Common myeloid progenitor, CD34-positive (primary cell): ENCODE measurements at regions not wholly inside any gene's neighbourhood (a gene's known extent, or its start where the extent isn't known, plus 50 kb on each side); places are given as distances from the start of the nearest gene placed in this dataset.
A peak's percentile ranks its signal among the peaks of the same experiment; 100 is the strongest.

Source experiments
- CTCF ChIA-PET: fragments of 350-600 bp; sonication (Branson Sonifier 250); formaldehyde crosslinking; loops from one replicate; lab custom pipeline; 2021; ENCODE audit warnings: antibody characterized with exemption; lab: Charles Lee
- POLR2A ChIA-PET: fragments of 350-600 bp; sonication (Branson Sonifier 250); formaldehyde crosslinking; loops from one replicate; lab custom pipeline; 2021; ENCODE audit warnings: antibody characterized with exemption; lab: Charles Lee
- DNase-seq, 3 donors: peaks; one replicate each; pipeline versions ENCODE4 v3.0.0 to v3.0.0-alpha.2; 2013
- H3K27ac ChIP-seq, 2 experiments: 1 replicate in 1 of 2; 2 replicates in 1 of 2; pipeline ENCODE4 v1.7.0; 2013; ENCODE audit warnings: inconsistent platforms in 2 of 2, low read length in 2 of 2, mild to moderate bottlenecking in 2 of 2, low read depth in 1 of 2, moderate library complexity in 1 of 2; ENCODE audit not compliant: severe bottlenecking in 2 of 2, insufficient read depth in 1 of 2, poor library complexity in 1 of 2
- H3K27me3 ChIP-seq, 5 experiments: replicated peaks in 2 of 5; 1 replicate in 3 of 5; 2 replicates in 2 of 5; pipeline versions ENCODE4 v1.6.1 to v1.7.0; 2013; ENCODE audit warnings: low read length in 4 of 5, mild to moderate bottlenecking in 2 of 5, moderate library complexity in 2 of 5, inconsistent platforms in 1 of 5; ENCODE audit not compliant: insufficient read depth in 5 of 5, control insufficient read depth in 4 of 5
- H3K36me3 ChIP-seq, 4 experiments: 1 replicate in 2 of 4; 2 replicates in 2 of 4; pipeline versions ENCODE4 v1.6.1 to v1.7.0; 2013; ENCODE audit warnings: low read length in 3 of 4, control low read depth in 1 of 4, mild to moderate bottlenecking in 1 of 4; ENCODE audit not compliant: control insufficient read depth in 4 of 4, insufficient read depth in 4 of 4
- H3K4me1 ChIP-seq, 4 experiments: 1 replicate in 3 of 4; 2 replicates in 1 of 4; pipeline versions ENCODE4 v1.6.1 to v1.7.1; 2013; ENCODE audit warnings: low read length in 3 of 4, mild to moderate bottlenecking in 3 of 4, control low read depth in 1 of 4, inconsistent platforms in 1 of 4, moderate library complexity in 1 of 4; ENCODE audit not compliant: control insufficient read depth in 4 of 4, insufficient read depth in 4 of 4; ENCODE audit errors: control extremely low read depth in 1 of 4
- H3K4me3 ChIP-seq, 7 experiments: 1 replicate in 4 of 7; 2 replicates in 3 of 7; pipeline versions ENCODE4 v1.5.1 to v1.7.0; 2013; ENCODE audit warnings: mild to moderate bottlenecking in 7 of 7, low read length in 6 of 7, moderate library complexity in 6 of 7, inconsistent platforms in 2 of 7, low read depth in 2 of 7, control low read depth in 1 of 7; ENCODE audit not compliant: insufficient read depth in 4 of 7, control insufficient read depth in 1 of 7; ENCODE audit errors: extremely low read depth in 1 of 7
- H3K9me3 ChIP-seq, 5 experiments: 1 replicate in 4 of 5; 2 replicates in 1 of 5; pipeline versions ENCODE4 v1.6.1 to v1.7.1; 2013; ENCODE audit warnings: low read length in 4 of 5, mild to moderate bottlenecking in 2 of 5, inconsistent platforms in 1 of 5, low read depth in 1 of 5, moderate library complexity in 1 of 5; ENCODE audit not compliant: control insufficient read depth in 4 of 5, insufficient read depth in 2 of 5; ENCODE audit errors: control extremely low read depth in 1 of 5
- WGBS: methylation state at CpG from one replicate; pipeline ENCODE4 v1.1.5; 2013; ENCODE audit not compliant: insufficient coverage; 5-methylcytosine and 5-hydroxymethylcytosine counted together

DNA sequence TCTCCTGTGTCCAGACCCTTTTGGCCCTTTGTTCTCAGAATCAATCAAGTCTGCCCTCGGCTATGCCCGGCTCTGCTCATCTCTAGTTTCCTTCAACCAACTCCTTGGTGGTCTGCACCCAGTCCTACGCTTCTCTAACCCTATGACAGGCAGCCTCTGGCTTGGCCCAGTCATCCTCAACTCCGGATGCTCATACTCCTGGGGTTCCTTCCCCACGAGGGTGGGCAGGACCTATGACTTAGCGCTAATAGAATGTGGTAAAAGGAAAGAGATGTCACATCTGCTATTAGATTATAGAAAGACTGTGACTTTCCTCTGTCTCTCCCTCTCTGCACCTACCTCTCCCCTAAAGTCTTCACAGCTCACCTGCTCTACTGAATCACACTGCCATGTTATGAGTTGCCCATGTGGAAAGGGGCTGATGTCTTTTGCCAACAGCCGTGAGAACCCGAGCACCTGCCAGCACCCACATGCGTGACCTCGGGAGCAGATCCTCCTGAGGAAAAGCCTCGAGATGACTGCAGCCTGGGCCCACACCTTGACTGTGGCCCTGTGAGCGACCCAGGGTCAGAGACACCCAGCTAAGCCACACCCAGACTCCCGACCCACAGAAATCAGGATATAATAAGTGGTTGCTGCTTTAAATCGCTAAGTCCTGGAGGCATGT lies 334.9 kb downstream of the GADD45G start:
- Histone ChIP-seq H3K36me3 (no peaks in the 10 kb centered on the region), H3K4me3 (no peak overlapping the region), H3K4me1 (peaks cover 0 to 11% (median 5%) of the 10 kb centered on the region in 4 experiments), H3K27ac (no peak overlapping the region), H3K9me3 (no peaks in the 10 kb centered on the region), H3K27me3 (peaks cover 0 to 2% (median 0%) of the 10 kb centered on the region in 5 experiments)
- WGBS, result 89% methylated on average over 10 of the region's 14 CpGs
- ChIA-PET CTCF (interaction anchor here (1.3 to 2.1 kb wide), 3 partner anchors 9 to 336 kb away, joined by 3 to 6 read pairs (median 3); no protein-coding TSS in a partner anchor), POLR2A (no interaction called here)
- DNase-seq, result peak in 2 of 3 donors; percentile 56 to 59

DNA sequence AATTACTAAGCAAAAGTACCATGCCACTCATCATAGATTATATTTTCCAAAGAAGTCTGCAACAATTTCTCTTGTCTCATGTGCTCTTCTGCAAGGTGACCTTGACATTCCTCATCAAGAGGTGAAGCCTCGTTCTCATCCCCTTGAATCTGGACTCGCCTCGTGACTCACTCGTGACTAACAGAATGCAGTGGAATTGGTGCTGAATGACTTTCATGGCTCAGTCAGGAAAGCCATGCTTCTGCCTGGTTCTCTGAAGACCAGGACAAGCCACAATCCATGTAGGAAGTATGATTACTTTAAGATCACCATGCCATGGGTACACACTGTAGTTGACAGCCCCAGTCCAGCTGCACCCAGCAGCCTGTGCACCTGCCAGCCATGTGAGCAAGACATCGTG lies 335.8 kb downstream of the GADD45G start:
- no peak overlapping the region for H3K27ac ChIP-seq
- ChIA-PET CTCF (interaction anchor here (1.3 to 2.1 kb wide), 4 partner anchors 10 to 337 kb away, joined by 3 to 6 read pairs (median 3); no protein-coding TSS in a partner anchor), POLR2A (no interaction called here)
- WGBS, result 100% methylated on average over 5 of the region's 5 CpGs
- H3K4me1 ChIP-seq, result peaks cover 0 to 11% (median 5%) of the 10 kb centered on the region in 4 experiments
- peaks cover 0 to 2% (median 0%) of the 10 kb centered on the region in 5 experiments for H3K27me3 ChIP-seq
- no peak for DNase-seq
- H3K36me3 ChIP-seq, result no peaks in the 10 kb centered on the region
- no peaks in the 10 kb centered on the region for H3K9me3 ChIP-seq
- no peak overlapping the region for H3K4me3 ChIP-seq

DNA sequence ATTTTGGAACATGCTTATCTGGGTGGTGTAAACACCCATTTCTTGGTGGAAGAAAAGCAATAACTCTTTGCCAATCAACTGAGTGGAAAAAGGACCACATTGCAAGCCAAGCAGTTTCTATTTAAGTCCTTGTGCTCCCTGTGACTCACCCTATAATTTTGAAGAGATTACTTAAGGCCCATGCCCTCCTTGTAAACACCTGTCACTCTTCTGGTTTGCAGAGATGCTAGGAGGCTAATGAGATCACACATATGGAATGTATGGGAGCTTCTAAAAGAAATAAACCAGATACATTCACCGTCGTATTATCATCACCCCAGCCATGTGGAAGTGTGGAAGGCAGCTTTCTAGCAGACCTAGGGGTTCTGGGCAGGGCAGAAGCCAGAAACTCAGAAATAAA lies 337.1 kb downstream of the GADD45G start:
- ChIA-PET CTCF (interaction anchor here (1.0 to 2.1 kb wide), 4 partner anchors 10 to 23 kb away, joined by 3 to 6 read pairs (median 3); no protein-coding TSS in a partner anchor), POLR2A (no interaction called here)
- WGBS, result 100% methylated on average over 1 of the region's 2 CpGs
- no peak for DNase-seq
- Histone ChIP-seq H3K27me3 (peaks cover 0 to 2% (median 0%) of the 10 kb centered on the region in 5 experiments), H3K9me3 (no peaks in the 10 kb centered on the region), H3K36me3 (no peaks in the 10 kb centered on the region), H3K27ac (no peak overlapping the region), H3K4me3 (no peak overlapping the region), H3K4me1 (peaks cover 0 to 11% (median 5%) of the 10 kb centered on the region in 4 experiments)

DNA sequence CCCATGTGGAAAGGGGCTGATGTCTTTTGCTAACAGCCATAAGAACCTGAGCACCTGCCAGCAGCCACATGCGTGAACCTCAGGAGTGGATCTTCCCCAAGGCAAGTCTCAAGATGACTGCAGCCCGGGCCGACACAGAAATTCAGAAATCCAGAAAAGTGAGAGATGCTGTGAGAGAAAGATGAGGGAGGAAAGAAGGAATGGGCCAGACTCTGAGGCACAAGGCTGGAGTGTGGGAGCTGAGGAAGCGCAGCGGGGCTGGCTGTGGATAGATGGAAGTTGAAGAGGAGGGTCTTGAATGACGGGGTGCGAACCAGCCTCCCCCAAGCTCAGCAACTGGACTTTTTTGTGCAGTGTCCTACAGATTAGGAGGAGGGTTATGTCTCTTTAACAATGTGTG lies 337.8 kb downstream of the GADD45G start:
- H3K27ac ChIP-seq, result no peak overlapping the region
- no peaks in the 10 kb centered on the region for H3K27me3 ChIP-seq
- CTCF ChIA-PET, result no interaction called here
- H3K9me3 ChIP-seq, result no peaks in the 10 kb centered on the region
- POLR2A ChIA-PET, result no interaction called here
- WGBS, result 98% methylated on average over 7 of the region's 7 CpGs
- H3K4me1 ChIP-seq, result peaks cover 0 to 11% (median 5%) of the 10 kb centered on the region in 4 experiments
- H3K4me3 ChIP-seq, result no peak overlapping the region
- no peaks in the 10 kb centered on the region for H3K36me3 ChIP-seq
- DNase-seq, result no peak

DNA sequence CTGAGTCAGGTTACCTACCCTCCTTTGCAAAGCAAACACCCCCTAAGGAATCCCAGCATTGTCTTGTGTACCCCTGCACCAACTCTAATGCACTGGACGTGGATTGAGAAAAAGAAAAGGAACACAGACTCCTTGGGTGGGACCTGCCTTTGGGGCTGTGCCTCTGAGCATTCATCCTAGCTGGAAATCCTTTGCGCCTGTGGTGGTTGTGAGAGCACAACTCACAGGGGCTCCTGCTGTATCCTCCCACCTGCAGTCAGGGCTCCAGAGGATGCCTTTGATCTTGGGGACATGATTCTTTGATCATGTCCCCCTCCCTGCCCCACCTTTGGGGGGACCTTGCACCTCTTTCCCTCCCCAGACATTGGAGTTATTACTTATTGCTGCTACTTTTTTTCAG lies 338.5 kb downstream of the GADD45G start:
- no peak overlapping the region for H3K27ac ChIP-seq
- 100% methylated on average over 2 of the region's 2 CpGs for WGBS
- CTCF ChIA-PET, result no interaction called here
- H3K9me3 ChIP-seq, result no peaks in the 10 kb centered on the region
- no peaks in the 10 kb centered on the region for H3K27me3 ChIP-seq
- H3K36me3 ChIP-seq, result no peaks in the 10 kb centered on the region
- POLR2A ChIA-PET, result no interaction called here
- DNase-seq, result no peak
- H3K4me3 ChIP-seq, result no peak overlapping the region
- H3K4me1 ChIP-seq, result peaks cover 0 to 11% (median 5%) of the 10 kb centered on the region in 4 experiments

DNA sequence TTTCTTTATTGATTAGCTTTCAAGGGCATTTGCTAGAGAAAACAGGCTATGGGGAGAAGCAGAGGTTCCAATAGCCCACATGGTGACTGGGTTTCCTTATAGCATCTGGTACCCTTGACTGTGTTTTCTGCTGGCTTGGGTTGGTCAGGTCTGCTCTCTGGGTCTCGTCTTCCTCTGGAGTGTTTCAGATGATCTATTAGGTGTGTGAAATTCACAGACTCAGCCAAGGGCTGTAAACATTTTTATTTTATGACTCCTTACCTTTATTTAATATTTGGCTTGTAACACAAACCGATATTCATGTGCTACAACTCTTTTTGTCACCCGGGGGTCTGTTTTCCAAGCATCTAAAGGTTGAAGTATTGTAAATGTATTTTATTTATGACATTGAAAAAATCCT lies 338.9 kb downstream of the GADD45G start:
- Histone ChIP-seq H3K27me3 (no peaks in the 10 kb centered on the region), H3K4me1 (peaks cover 0 to 11% (median 5%) of the 10 kb centered on the region in 4 experiments), H3K4me3 (no peak overlapping the region), H3K27ac (no peak overlapping the region), H3K36me3 (no peaks in the 10 kb centered on the region), H3K9me3 (no peaks in the 10 kb centered on the region)
- no peak for DNase-seq
- WGBS, result no CpG with 5 or more reads among the region's 3 CpGs
- ChIA-PET CTCF (no interaction called here), POLR2A (no interaction called here)

DNA sequence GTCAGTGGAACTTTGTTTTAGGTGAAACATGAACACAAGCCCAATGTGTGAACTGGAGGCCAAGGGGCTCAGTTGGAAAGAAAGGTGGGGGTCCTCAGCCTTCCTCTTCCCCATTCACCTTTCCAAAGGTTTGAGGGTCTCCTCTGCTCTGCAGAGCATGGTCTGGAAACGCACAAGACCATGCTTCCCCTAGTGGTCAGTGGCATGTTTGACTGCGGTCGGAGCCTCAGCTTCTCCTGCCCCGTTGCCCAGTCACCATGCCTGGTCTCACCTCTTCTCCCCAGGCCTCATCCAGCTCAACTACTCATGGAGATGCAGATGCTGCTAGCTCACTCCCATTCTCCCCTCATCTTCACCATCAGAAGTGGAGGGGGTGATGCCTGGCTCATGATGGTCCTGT lies 340.3 kb downstream of the GADD45G start:
- no peak overlapping the region for H3K4me3 ChIP-seq
- H3K36me3 ChIP-seq, result no peaks in the 10 kb centered on the region
- H3K27ac ChIP-seq, result no peak overlapping the region
- 88% methylated on average over 4 of the region's 4 CpGs for WGBS
- DNase-seq, result no peak
- ChIA-PET POLR2A (no interaction called here), CTCF (interaction anchor here (1.1 kb wide), 1 partner anchor 9 kb away, joined by 4 read pairs; no protein-coding TSS in a partner anchor)
- no peaks in the 10 kb centered on the region for H3K27me3 ChIP-seq
- peaks cover 0 to 3% (median under 1%) of the 10 kb centered on the region in 4 experiments for H3K4me1 ChIP-seq
- peaks cover 0 to 4% (median 0%) of the 10 kb centered on the region in 5 experiments for H3K9me3 ChIP-seq
